ENCODE measurements at regions not wholly inside any gene's neighbourhood (a gene's known extent, or its start where the extent isn't known, plus 50 kb on each side); places are given as distances from the start of the nearest gene placed in this dataset.

DNA sequence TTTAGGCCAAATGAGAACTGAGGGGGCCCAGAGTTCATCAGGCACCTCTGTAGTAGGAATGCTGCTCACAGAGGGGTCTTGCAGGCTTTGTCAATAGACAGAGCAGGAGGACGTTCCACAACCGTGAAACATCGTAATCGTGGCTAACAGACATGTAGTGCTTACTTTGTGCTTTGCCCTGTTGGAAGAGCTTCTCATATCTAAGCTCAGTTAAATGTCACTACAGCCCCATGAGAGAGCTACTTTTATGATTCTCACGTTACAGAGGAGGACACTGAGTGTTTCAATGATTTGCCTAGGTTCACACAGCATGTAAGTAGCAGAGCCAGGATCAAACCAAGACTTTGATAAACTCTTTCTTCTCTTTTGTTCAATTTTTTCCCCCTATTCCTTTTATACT is 136.6 kb downstream of the MYCN start:
- H3K4me3 Mint-ChIP-seq = no peak overlapping the region
- TF ChIP-seq, protein P1, sequence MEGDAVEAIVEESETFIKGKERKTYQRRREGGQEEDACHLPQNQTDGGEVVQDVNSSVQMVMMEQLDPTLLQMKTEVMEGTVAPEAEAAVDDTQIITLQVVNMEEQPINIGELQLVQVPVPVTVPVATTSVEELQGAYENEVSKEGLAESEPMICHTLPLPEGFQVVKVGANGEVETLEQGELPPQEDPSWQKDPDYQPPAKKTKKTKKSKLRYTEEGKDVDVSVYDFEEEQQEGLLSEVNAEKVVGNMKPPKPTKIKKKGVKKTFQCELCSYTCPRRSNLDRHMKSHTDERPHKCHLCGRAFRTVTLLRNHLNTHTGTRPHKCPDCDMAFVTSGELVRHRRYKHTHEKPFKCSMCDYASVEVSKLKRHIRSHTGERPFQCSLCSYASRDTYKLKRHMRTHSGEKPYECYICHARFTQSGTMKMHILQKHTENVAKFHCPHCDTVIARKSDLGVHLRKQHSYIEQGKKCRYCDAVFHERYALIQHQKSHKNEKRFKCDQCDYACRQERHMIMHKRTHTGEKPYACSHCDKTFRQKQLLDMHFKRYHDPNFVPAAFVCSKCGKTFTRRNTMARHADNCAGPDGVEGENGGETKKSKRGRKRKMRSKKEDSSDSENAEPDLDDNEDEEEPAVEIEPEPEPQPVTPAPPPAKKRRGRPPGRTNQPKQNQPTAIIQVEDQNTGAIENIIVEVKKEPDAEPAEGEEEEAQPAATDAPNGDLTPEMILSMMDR (conservative IDR thresholded peaks at IDR 0.05) = no peak
- H3K27ac Mint-ChIP-seq (ENCODE audit: unreplicated experiment) = no peak overlapping the region
- no peaks in the 10 kb centered on the region for H3K27me3 Mint-ChIP-seq (ENCODE audit: low read depth)
- no peak for DNase-seq (ENCODE audit: low read depth, low spot score)
- peaks cover 49% of the 10 kb centered on the region for H3K4me1 Mint-ChIP-seq
- no peaks in the 10 kb centered on the region for H3K9me3 Mint-ChIP-seq
- H3K36me3 Mint-ChIP-seq (ENCODE audit: low read depth) = no peaks in the 10 kb centered on the region

DNA sequence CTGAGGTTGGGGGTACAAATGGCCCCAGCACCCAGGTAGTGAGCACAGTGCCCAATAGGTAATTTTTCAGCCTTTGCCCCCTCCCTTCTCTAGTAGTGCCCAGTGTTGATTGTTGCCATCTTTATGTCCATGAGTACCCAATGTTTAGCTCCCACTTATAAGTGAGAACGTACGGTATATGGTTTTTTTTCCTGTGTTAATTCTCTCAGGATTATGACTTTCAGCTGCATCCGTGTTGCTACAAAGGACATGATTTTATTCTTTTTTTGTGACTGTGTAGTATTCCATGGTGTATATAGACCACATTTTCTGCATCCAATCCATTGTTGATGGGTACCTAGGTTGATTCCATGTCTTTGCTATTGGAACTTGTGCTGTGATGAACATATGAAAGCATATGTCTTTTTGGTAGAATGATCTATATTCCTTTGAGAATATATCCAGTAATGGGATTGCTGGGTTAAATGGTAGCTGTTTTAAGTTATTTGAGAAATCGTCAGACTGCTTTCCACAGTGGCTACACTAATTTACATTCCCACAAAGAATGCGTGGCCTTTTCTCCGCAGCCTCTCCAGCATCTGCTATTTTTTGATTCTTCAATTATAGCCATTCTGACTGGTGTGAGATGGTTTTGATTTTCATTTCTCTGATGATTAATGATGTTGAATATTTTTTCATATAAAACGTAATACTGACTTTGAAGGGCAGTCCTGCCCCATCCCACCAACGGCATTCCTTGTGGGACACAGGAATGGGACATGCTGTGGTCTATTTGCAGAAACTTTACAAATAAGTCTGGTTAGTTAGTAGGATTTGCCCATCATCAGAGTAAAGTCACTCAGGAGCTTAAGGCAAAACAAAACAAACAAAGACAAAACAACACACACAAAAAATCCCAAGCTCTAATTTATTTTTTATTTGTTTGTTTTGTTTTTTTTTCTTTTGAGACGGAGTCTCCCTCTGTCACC is 135.0 kb downstream of the MYCN start:
- Mint-ChIP-seq H3K4me1 (peaks cover 50% of the 10 kb centered on the region), H3K27ac (ENCODE audit: unreplicated experiment) (peak overlapping the region; percentile 27), H3K4me3 (no peak overlapping the region), H3K27me3 (ENCODE audit: low read depth) (no peaks in the 10 kb centered on the region), H3K36me3 (ENCODE audit: low read depth) (no peaks in the 10 kb centered on the region), H3K9me3 (no peaks in the 10 kb centered on the region)
- DNase-seq (ENCODE audit: low read depth, low spot score) = no peak
- TF ChIP-seq, protein P1 (conservative IDR thresholded peaks at IDR 0.05) = no peak

DNA sequence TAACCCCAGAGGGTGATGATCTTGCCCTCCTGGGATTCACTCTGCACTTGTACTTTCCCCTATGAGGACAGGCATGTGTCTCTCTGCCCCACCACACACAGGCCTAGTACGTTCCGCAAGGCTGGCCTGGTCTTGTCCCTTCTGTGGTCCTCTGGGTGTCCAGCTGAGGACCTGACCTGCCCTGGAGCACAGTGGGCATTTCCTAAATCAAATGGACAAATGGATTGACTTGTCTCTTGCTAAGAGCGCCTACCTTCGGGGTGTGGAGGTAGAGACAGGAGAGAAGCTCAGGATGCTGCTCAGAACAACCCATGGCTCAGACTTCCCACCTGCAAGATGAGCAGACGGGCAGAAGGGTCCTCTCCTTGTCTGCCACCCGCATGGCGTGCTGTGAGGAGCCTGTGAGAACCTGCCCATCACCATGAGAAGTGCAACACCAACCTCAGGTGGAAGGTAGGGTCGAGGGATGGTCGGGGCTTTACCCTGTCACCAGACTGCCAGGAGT is 133.6 kb downstream of the MYCN start:
- H3K9me3 Mint-ChIP-seq = no peaks in the 10 kb centered on the region
- H3K27ac Mint-ChIP-seq (ENCODE audit: unreplicated experiment) = no peak overlapping the region
- TF ChIP-seq, protein P1 (conservative IDR thresholded peaks at IDR 0.05) = no peak

DNA sequence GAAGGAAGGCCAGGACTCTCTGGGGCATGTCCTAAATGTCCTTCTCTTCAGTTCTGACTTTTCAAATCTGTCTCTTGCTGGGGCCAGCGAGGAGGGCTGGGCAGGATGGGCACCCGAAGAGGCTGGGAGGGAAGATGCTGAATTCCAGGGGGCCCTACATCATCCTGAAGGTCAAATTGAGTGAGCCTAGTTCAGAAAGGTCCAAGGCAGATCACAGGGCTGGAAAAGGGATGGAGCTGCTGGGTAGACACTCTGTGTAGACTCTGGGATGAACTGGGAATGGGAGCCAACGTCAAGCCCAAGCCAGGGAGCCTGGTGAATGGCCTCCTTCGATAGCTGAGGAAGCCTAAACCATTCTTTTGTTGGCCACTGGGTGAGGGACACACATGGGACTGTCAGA is 133.1 kb downstream of the MYCN start:
- H3K4me1 Mint-ChIP-seq = peaks cover 58% of the 10 kb centered on the region

More for the DNA sequence above, 133.6 kb downstream of the MYCN start:
- H3K4me1 Mint-ChIP-seq = peaks cover 52% of the 10 kb centered on the region
- no peak overlapping the region for H3K4me3 Mint-ChIP-seq
- H3K36me3 Mint-ChIP-seq (ENCODE audit: low read depth) = no peaks in the 10 kb centered on the region
- H3K27me3 Mint-ChIP-seq (ENCODE audit: low read depth) = no peaks in the 10 kb centered on the region
- no peak for DNase-seq (ENCODE audit: low read depth, low spot score)

DNA sequence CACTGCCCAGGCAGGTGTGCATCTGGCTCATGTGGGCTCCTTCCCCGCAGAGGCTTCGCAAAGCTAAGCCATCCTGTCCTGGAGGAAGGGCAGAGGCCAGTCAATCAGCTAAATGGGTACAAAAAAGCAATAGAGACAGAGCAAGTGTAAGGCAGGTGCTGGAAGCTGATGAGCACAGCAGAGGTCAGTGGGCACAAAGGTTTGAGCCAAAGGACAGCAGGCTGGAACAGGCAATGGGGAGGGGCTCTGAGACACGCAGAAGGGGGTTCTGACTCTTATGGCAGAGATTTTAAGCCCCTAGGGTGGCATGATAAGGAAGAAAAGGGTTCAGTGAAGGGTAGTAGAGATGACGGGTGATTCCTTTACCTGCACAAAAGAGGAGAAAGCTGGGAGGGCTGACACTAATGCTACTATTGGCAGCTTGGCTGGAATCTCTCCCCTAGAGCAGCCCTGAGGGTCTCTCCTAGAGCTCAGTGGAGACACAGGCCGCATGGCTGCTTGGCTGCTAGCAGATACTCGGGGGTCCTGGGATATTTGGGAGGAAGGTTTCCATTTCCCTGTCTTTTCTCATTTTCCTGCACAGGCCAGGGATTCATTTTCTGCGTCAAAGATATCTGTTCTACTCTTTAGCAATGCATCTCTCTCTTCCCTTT is 132.4 kb downstream of the MYCN start:
- Mint-ChIP-seq H3K9me3 (no peaks in the 10 kb centered on the region), H3K36me3 (ENCODE audit: low read depth) (no peaks in the 10 kb centered on the region), H3K4me1 (peaks cover 64% of the 10 kb centered on the region), H3K4me3 (no peak overlapping the region), H3K27ac (ENCODE audit: unreplicated experiment) (peak overlapping the region; percentile 36), H3K27me3 (ENCODE audit: low read depth) (no peaks in the 10 kb centered on the region)
- TF ChIP-seq, protein P1 (conservative IDR thresholded peaks at IDR 0.05) = no peak
- DNase-seq (ENCODE audit: low read depth, low spot score) = no peak

More for the DNA sequence above, 133.1 kb downstream of the MYCN start:
- Mint-ChIP-seq H3K36me3 (ENCODE audit: low read depth) (no peaks in the 10 kb centered on the region), H3K27ac (ENCODE audit: unreplicated experiment) (no peak overlapping the region), H3K9me3 (no peaks in the 10 kb centered on the region), H3K4me3 (no peak overlapping the region), H3K27me3 (ENCODE audit: low read depth) (no peaks in the 10 kb centered on the region)
- TF ChIP-seq, protein P1 (conservative IDR thresholded peaks at IDR 0.05) = no peak
- no peak for DNase-seq (ENCODE audit: low read depth, low spot score)

All from neural crest cell (in vitro differentiated cells).